HG03108 (cell line): ENCODE measurements at regions not wholly inside any gene's neighbourhood (a gene's known extent, or its start where the extent isn't known, plus 50 kb on each side); places are given as distances from the start of the nearest gene placed in this dataset.
"Not testable (repeated sequence)": the region's sequence is repeated elsewhere in the genome, so short reads cannot be mapped to it uniquely, and the experiment has no call there.

Source experiments
- ATAC-seq: cut with Tn5 transposase; IDR thresholded peaks from one replicate; pipeline ENCODE4 v1.9.1; 2021; ENCODE audit warnings: moderate library complexity; ENCODE audit not compliant: unreplicated experiment

DNA sequence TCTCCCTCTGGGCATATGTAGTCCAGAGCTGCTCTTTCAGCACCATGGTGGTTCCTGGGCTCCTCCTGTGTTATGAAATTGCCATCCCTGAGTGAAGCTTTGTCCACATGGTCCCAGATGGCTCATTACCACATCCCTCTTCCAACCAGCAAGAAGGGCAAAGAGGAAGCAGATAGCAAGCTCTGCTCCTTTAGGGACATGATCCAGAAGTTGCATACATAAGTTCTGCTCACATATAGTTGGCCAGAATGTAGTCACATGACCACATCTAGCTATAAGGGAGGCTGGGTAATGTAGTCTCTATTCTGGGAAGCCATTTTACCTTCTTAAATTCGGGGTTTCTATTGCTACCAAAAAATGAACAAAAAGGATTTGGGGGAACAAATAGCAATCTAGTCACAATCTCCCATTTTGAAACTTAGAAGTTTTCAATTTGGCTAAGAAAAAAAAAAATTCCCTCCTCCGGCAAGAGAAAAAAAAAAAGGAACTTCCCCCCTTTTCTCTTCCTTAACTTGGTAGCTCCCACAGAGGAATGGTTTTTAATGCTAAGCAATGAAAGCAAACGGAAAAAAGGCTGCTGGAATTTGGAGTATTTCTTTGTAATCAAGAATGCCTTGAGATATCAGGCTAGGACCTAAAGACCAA, 88.2 kb upstream of the USP9X start:
- no peak for ATAC-seq

DNA sequence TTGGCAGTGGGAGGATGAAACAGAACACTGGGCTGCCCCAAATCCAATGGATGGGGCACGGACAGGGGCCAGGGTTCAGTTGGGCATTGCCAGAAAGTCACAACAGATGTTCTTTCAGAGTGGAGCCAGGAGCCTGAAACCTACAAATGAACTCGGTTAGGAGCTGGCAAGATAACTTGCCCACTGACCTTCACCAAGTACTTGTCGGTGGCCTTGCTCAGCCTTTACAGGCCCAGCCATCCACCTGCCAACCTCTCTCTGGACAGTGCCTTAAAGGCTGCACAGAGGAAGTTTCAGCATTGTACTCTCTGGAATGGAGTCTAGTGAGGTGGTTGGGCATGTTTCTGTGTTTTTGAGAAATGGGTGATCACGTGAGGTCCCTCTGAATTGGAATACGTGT, 87.1 kb upstream of the USP9X start:
- no peak for ATAC-seq

DNA sequence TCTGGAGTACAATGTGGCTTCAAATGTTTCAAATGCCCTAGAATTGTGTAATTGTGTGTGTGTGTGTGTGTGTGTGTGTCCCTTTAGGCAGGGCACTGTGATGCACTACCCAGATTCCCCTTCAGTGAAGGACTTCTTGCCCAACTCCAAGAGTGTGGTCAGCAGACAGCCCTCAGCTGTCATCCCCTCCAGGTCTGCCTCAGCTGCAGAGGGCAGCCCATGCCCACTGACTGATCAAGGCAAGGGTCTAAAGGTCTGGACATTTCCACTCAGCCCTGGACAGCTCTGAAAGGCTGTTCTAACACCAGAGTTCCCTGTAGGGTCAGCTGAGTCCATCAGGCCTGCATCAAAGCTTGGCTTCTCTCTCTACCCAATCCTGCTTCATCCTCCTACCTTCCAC, 83.9 kb upstream of the USP9X start:
- ATAC-seq = no peak

DNA sequence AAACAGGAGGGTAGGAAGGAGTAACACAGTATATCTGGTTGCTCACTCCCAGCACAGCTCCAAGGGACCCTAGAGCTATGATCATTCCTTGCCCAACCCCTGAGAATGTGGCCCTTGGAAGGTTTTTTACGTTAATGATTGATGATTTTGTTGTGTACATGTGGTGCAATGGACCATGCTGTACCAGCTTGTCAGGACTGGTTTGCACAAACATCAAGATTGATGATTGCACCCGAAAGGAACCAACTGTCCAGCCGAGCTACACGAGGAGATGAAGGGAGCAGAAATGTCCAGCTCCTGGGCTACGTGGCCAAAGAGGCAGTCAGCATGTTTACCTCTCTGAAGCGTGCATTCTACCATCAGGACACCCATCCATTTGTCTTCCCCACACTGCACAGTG, 83.2 kb upstream of the USP9X start:
- ATAC-seq = no peak

DNA sequence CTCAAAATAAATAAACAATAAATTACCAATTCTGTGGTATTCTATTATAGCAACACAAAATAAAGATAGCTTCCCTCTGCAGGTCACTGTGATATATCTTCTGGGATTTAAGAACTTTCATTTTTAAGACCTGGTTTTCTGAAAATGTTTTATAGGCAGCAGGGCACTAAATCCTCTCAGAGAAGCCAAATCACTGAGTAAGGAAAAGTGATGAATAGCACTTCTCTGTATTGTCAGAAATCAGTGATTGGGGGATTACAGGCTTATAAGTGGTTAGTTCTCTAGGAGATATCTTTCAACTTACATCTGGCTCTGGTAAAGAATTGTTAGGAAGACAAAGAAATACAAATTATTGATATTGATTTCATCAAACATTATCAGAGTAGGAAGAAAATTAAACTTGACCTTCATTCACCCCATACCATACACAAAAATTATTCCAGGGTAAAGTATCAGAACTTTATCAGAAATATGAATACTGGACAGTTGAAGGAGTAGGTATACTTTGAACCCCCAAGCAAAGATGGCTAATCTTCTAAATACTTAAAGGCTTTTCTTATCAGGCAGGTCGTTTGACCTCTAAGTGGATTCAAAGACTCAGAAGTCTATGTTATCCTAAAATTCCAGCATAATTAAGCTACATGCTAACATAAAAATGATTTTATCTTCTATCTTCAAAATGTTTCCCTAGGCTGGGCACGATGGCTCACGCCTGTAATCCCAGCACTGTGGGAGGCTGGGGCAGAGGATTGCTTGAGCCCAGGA, 81.6 kb upstream of the USP9X start:
- no peak for ATAC-seq

DNA sequence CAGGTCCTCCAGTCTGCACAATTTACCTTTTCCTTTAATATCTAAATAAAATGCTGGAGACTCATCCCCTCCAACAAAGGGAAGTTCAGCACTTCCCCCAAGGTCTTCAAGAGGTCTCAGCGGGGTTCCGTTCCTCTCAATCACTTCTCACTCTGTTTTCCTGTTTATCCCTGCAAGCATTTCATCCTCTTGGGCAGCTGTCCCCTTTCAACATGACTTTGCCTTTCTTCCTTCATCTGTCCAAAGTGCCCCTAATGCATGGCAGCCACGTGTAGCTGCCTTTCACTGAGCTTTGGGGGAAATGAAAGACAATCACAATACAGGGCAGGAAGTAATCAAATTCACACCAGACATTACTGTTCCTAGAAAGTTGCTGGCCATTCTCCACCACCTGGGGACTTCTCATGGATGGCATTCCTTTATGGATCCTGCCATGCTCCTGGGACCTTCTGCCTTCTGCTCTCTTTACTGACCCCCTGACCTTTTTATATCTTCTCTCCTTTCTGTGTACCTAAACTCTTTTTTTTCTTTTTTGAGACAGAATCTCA, 79.7 kb upstream of the USP9X start:
- ATAC-seq = no peak

DNA sequence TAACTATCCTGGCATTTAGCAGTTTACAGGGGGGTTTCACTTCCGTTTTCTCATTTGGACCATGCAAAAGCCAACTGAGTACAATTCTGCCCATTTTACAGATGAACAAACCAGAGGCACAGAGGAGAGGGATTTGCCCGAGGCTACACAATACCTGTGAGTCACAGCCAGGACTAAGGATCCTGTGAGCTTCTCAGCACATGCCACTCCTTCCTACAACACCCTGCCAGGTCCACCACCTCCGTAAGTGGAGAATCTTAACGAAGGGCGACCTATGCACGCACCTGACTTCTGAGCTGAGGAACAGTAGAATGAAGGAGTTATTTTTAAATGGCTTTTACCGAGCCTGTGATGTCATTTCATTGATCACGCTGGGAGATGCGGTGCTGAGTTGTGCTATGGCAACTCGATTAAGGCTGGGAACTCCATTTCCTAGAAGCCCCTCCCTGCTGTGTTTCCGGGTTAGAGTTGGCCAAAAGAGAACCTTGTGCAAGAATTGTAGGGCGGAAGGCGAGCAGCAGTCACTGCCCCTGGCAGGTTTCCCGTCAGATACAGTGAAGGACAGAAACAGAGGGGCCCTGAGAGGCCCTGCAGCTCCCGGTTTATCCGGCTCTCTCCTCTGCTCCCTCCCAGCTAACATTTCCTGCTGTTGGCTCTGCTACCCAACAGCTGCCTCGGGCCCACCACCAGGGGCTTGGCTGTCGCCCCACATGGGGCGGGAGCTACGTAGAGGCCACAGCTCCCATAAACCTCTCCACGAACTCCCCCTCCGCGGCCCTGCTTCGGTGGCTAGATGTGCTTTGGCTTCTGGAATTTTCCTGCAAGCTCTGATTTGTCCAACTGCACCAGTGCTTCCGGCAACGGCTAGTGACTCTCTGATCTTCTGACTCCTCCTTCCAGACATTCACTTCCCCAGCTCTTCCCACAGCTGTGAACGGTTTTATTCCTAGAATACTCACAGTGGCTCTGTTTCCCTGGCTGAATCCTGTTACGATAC, 75.1 kb upstream of the USP9X start:
- ATAC-seq = no peak

DNA sequence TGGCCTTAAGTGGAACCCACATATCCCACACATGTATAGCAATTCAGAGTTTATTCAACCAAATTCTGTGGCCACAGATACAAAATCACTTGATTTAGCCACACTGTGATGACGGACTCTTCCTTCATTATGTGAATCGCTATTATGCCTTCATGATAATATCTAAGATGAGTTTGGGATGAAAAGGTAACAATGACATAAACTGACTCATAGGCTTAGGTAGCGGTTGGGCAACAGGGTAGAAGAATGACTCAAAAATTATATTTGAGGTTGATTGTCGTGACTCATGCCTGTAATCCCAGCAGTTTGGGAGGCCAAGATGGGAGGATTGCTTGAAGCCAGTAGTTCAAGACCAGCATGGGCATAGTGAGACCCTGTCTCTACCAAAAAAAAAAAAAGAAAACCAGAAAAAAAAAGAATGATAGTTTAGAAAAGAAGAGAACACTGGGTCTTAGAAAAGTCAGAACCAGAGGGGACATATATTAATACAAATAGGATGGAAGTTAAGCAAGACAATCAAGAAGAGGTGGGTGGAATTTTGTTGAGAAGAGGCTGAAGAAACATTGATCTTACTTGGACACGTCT, 70.4 kb upstream of the USP9X start:
- no peak for ATAC-seq

DNA sequence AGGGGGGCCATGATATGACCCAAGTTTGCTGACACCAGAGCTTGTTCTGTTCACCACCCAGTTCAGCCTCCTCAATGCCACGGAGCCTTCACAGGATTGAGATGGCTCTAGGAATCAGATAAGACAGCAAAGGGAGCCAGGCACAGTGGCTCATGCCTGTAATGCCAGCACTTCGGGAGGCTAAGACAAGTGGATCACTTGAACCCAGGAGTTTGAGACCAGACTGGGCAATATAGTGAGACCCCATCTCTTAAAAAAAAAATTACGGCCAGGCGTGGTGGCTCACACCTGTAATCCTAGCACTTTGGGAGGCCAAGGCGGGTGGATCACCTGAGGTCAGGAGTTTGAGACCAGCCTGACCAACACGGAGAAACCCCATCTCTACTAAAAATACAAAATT, 67.5 kb upstream of the USP9X start:
- not testable (repeated sequence) for ATAC-seq

DNA sequence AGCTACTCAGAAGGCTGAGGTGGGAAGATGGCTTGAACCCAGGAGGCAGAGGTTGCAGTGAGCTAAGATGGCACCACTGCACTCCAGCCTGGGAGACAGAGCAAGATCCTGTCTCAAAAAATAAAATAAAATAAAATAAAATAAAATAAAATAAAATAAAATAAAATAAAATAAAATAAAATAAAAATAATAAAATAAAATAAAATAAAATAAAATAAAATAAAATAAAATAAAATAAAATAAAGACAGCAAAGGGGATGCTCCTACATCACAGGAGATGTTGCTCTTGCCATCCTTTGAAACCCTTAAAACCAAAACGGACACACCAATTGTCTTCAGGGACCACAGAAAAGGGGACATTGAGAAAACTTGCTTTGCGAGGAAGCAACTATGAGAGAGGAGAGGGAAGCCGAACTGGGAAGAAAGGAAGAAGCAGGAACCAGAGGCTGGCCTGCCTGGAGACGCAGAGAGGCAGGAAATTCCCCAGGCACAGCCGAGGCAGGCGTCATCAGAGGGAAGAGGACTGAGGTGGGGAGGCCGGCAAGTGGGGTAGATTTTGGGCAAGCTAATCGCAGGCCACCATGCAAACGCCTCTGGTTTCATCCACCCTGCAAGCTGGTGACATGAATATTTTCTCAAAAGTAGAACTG, 66.7 kb upstream of the USP9X start:
- not testable (repeated sequence) for ATAC-seq

DNA sequence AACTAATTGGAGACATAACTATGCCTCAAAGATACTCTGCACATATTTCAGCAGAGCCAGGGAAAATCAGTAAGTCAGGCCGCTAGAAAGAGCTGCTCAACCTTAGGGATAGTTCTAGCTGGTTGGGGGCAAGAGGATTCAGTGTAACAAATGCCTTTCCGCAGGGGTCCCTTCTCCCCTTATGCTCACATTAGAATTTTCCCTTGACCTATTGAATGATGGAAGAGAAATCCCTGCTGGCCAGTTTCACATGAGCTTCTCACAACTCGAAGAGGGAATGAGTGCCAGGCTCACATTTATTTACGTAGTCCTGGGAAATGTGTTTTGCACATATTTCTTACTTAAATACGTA, 66.2 kb upstream of the USP9X start:
- no peak for ATAC-seq

DNA sequence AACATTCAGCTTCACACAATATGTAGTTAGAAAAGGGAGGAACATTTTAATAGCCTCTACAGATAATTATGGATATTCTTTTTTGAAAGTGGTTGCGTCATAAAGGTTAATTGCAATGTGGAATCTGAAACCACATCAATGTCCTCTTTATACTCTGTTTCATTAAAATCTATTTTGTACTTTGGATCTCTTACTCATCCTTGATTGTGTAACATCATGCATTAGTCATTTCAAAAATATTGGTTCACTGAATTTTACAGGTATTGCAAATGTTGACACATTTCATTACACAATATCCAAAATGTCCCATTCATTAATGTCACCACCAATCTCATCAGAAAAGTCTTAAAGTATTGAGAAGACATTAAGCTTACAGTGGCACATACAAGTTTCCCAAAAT, 62.7 kb upstream of the USP9X start:
- no peak for ATAC-seq

DNA sequence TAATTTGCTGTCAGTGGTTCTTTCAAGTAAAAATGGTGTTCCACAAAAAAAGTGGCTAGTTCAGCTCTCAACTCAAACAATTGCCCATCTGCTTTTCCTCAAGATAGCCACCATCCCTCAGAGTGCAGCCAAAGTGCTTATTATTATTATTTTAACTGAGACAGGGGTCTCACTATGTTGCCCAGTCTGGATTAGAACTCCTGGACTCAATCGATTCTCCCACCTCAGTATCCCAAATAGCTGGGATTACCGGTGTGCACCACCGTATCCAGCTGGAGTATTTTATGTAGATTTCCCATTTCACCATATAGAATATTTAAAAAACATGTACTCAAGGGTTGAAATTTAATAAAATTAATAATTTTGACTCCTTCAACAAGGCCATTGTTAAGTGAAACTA, 62.1 kb upstream of the USP9X start:
- ATAC-seq = no peak

DNA sequence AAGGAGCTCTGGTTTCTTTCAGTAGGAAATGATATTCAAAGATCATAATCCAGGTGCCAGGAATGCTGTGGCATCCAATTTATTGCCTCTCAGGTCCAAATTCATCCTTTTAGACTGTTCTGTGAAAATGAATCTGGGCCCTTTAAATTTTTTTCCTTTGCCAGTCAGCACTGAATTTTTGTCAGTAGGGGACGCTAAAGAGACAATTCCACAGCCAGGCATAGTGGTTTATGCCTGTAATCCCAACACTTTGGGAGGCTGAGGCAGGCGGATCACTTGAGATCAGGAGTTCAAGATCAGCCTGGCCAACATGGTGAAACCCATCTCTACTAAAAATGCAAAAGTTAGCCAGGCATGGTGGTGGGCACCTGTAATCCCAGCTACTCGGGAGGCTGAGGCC, 60.9 kb upstream of the USP9X start:
- ATAC-seq = not testable (repeated sequence)

DNA sequence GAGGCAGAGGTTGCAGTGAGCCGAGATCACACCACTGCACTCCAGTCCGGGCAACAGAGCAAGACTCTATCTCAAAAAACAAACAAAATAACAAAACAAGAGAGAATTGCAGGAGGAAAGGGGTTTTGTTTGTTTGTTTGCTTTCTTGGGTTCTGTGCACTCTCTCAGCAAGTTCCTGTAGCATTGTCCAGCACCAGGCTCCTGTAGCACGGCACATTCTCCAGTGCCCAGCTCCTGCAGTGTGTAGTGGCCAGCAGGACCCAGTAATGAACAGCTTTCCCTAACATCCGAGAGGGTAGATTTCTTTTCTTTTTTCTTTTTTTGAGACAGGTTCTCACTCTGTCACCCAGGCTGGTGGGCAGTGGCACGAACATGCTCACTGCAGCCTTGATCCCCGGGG, 60.5 kb upstream of the USP9X start:
- no peak for ATAC-seq

DNA sequence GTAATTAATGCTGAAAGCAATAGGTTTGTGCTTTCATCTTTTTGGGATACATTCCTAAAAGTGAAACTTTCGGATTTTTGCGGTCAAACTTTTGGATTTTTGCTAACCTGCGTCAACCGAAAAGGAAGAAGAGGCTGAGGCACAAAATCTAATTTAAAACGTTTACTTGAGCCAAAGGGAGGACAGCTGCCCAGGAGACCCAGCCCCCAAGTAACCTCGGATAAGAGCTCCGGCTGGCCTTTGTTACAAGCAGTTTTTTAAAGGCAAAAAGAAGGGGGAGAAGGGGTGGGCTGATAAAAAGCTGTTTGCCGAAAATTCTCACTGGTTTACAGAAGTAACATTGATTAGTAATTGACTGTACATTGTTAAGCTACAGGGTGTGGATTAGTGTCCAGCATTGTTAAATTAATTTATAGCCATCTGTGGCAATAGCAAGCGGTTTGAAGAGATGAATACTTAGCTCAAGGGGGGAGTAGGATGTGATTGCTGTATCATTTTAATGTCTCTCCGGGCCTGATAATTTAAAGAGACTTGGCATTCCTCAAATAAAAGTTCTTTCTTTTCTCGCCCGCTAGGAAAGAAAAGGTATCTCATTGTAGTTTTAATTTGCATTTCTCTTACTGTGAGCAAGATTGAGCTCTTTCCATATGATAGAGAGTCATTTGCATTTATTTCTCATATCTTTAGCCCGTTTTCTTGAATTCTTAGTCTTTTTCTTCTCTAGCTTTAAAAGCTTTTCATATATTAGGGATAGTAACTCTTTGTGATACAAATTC, 59.1 kb upstream of the USP9X start:
- no peak for ATAC-seq

DNA sequence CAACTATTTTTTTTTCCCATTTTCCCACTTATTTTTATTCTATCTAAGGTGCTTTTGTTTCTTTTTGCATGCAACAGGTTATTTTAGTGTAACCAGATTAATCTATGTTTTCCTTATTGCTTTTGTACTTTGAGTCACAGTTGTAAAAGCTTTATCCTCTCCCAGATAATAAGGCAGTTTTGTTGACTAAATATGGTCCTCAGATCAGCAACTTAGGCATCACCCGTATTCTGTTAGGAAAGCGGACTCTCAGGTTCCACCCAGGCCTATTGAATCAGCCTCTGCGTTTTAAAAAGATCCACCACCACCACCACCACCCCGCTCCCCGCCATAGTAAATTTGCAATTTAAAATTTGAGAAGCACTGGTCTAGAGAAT, 58.6 kb upstream of the USP9X start:
- ATAC-seq = no peak

DNA sequence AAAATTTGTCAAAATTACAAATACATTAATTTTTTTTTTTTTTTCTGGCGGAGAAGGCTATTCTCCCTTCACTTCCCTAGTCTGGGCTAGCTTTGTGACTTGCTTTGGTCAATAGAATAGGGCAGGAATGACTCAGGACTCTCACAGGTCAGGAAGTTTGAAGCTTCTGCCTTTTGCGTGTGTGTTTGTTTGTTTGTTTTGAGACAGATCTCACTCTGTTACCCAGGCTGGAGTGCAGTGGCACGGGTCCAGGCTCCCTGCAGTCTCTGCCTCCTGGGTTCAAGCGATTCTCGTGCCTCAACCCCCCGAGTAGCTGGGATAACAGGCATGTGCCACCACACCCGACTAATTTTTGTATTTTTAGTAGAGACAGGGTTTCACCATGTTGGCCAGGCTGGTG, 55.9 kb upstream of the USP9X start:
- ATAC-seq = no peak

DNA sequence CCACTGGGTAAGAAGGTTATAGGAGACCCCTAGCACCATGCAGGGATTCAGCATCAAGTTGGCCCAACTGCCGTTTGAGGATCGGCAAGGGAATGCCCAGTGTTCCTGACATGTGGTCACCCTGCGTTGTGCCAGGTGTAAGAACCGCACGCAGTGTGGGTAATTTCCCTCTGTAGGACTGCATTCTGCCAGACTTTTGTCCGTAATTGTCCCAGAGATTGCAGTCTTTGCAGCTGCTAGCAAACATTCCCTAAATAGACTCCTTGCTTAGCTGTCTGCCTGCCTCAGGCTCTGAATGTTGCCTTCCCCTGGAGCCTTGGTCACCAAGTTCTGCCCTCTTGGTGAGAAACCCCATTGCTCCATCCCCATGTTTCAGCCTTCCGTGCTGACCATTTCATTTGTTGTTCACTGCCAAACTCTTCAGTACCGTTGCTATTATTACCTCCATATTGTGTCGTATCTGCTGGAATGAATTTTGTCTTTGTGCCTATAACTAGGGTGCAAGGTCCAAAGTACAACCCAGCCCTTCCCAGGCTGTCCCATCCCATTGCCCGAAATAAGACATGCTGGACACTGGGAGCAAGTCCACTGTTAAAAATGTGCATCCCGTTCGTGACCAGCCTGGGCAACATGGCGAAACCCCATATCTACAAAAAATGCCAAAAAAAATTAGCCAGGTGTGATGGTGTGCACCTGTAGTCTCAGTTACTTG, 53.8 kb upstream of the USP9X start:
- no peak for ATAC-seq
